Activated T-helper 1 cell treated with anti-CD3 and anti-CD28 coated beads, Interleukin-2, amount 50 U/mL, for 16 hours (primary cell): ENCODE measurements at regions not wholly inside any gene's neighbourhood (a gene's known extent, or its start where the extent isn't known, plus 50 kb on each side); places are given as distances from the start of the nearest gene placed in this dataset.

Experiments
- DNase-seq, 2 donors: peaks; one replicate each; pipeline ENCODE4 v3.0.0-alpha.2; 2020; ENCODE audit warnings: low read depth in 1 of 2, low spot score in 1 of 2

GRCh38 chr18:78607221-78607620, 372.4 kb upstream of the SALL3 start:
- no peak for DNase-seq

- DNase-seq = no peak
Measured at GRCh38 chr18:78607784-78608183, 371.8 kb upstream of the SALL3 start.

- DNase-seq = no peak
Measured at GRCh38 chr18:78610179-78610578, 369.4 kb upstream of the SALL3 start.

- no peak for DNase-seq
Measured at GRCh38 chr18:78611201-78611800, 368.3 kb upstream of the SALL3 start.

GRCh38 chr18:78611869-78612268, 367.7 kb upstream of the SALL3 start:
- DNase-seq = no peak

GRCh38 chr18:78612318-78612717, 367.3 kb upstream of the SALL3 start:
- no peak for DNase-seq

- no peak for DNase-seq
Measured at GRCh38 chr18:78612801-78613200, 366.8 kb upstream of the SALL3 start.

GRCh38 chr18:78618726-78619125, 360.9 kb upstream of the SALL3 start:
- DNase-seq = no peak

GRCh38 chr18:78619854-78620253, 359.8 kb upstream of the SALL3 start:
- DNase-seq = no peak

GRCh38 chr18:78620326-78620725, 359.3 kb upstream of the SALL3 start:
- no peak for DNase-seq

- DNase-seq = no peak
Measured at GRCh38 chr18:78621141-78621755, 358.4 kb upstream of the SALL3 start.

- DNase-seq = no peak
Measured at GRCh38 chr18:78622251-78622906, 357.2 kb upstream of the SALL3 start.

GRCh38 chr18:78622907-78623541, 356.6 kb upstream of the SALL3 start:
- no peak for DNase-seq

GRCh38 chr18:78624646-78625279, 354.9 kb upstream of the SALL3 start:
- DNase-seq = no peak

- DNase-seq = no peak
Measured at GRCh38 chr18:78625847-78626246, 353.8 kb upstream of the SALL3 start.

- DNase-seq = no peak
Measured at GRCh38 chr18:78627551-78628346, 351.9 kb upstream of the SALL3 start.

- no peak for DNase-seq
Measured at GRCh38 chr18:78629426-78629825, 350.2 kb upstream of the SALL3 start.

GRCh38 chr18:78630356-78630755, 349.3 kb upstream of the SALL3 start:
- no peak for DNase-seq

- DNase-seq = no peak
Measured at GRCh38 chr18:78630981-78631510, 348.6 kb upstream of the SALL3 start.

- no peak for DNase-seq
Measured at GRCh38 chr18:78632111-78632541, 347.5 kb upstream of the SALL3 start.
